ENCODE measurements at regions not wholly inside any gene's neighbourhood (a gene's known extent, or its start where the extent isn't known, plus 50 kb on each side); places are given as distances from the start of the nearest gene placed in this dataset.

DNA sequence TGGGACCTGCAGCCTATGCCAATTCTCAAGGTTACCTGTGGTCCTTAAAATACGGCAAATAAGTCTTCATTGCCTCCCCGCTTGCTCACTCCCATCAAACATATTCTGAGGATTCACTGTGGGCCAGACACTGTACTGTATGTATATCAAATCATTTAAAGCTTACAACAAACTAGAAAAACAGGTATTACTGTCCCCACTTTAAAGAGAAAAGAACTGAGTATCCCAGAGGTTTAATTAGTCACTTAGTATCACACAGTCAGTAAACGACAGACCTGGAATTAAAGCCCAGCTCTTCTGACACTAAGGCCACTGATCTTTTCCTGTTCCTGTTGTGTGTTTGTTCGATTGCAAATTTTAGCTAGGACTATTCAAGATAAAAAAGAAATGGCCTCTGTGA lies 248.2 kb downstream of the ACTL7B start:
- DNase-seq (ENCODE audit: low spot score): no peak
- TF ChIP-seq CTCF (IDR thresholded peaks at IDR 0.05; ENCODE audit: borderline replicate concordance, control extremely low read depth, extremely low read depth, insufficient read depth, missing control alignments): no peak
- in situ Hi-C loops (cut with MboI; ENCODE audit: low sequenced_read_pairs, unreplicated experiment): no loop called here

GRCh38 chr9:108606401-108606800 lies 249.4 kb downstream of the ACTL7B start:
- no peak for TF ChIP-seq CTCF (IDR thresholded peaks at IDR 0.05; ENCODE audit: borderline replicate concordance, control extremely low read depth, extremely low read depth, insufficient read depth, missing control alignments)
- DNase-seq (ENCODE audit: low spot score): no peak
- in situ Hi-C loops (cut with MboI; ENCODE audit: low sequenced_read_pairs, unreplicated experiment): no loop called here

DNA sequence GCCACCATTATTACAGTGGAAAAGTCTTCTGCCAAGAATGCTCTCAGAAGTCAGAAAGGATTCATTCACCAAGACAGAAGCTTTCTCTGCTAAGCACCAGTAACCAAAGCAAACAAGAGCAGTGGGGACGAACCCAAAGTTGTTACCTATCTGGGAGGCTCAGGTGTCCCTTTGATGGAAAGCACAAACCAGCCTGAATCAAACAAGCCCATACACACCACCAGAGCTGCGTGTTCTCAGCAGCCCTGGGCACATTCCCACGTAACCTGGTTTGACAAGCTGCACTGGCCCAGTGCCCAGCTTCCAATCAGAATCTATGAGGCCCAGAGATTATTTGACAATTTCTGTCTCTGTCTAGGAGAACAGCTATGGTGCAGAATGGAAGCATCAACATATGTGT lies 252.6 kb downstream of the ACTL7B start:
- DNase-seq (ENCODE audit: low spot score): no peak
- in situ Hi-C loops (cut with MboI; ENCODE audit: low sequenced_read_pairs, unreplicated experiment): no loop called here
- TF ChIP-seq CTCF (IDR thresholded peaks at IDR 0.05; ENCODE audit: borderline replicate concordance, control extremely low read depth, extremely low read depth, insufficient read depth, missing control alignments): no peak

DNA sequence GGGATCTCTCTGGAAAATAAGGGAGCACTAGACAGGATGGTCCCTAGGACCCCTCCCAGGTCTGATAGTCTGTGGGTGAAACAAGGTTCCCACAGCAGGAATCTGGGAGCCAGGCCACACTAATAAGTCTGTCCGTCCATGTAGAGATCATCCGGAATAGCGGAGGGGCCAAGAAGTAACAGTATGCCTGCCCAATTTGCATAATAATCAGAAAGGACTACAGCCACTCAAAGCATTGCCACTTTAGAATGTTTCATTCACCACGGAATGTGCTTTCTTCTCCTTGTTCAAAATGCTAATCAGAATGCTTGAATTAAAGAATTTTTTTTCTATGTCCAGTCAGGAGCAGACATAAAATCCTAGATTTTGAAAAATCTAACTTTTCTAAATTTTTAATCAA lies 254.9 kb downstream of the ACTL7B start:
- no peak for TF ChIP-seq CTCF (IDR thresholded peaks at IDR 0.05; ENCODE audit: borderline replicate concordance, control extremely low read depth, extremely low read depth, insufficient read depth, missing control alignments)
- no peak for DNase-seq (ENCODE audit: low spot score)
- in situ Hi-C loops (cut with MboI; ENCODE audit: low sequenced_read_pairs, unreplicated experiment): no loop called here

- DNase-seq (ENCODE audit: low spot score): no peak
- in situ Hi-C loops (cut with MboI; ENCODE audit: low sequenced_read_pairs, unreplicated experiment): no loop called here
- no peak for TF ChIP-seq CTCF (IDR thresholded peaks at IDR 0.05; ENCODE audit: borderline replicate concordance, control extremely low read depth, extremely low read depth, insufficient read depth, missing control alignments)
Observed at GRCh38 chr9:108599571-108599970, 256.2 kb downstream of the ACTL7B start.

DNA sequence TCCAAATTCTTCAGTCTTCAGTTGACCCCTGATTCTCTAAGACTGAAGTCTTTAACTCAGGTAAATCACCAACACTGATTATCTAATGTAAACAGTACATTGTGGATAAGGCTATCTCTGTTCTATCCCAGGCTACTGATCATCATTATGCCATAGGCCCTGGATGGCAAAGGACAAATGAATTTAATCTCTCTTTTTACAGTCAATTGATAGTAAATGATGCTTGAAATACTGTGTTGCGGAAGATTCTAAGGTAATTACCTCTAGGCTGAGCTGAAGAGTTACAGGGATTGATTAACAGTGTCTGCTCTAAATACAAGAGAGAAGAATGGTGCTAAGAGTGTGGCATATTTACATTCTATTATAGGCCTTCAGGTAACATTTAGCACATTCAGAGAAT lies 264.7 kb downstream of the ACTL7B start:
- DNase-seq (ENCODE audit: low spot score): no peak
- in situ Hi-C loops (cut with MboI; ENCODE audit: low sequenced_read_pairs, unreplicated experiment): no loop called here
- no peak for TF ChIP-seq CTCF (IDR thresholded peaks at IDR 0.05; ENCODE audit: borderline replicate concordance, control extremely low read depth, extremely low read depth, insufficient read depth, missing control alignments)

- no peak for DNase-seq (ENCODE audit: low spot score)
- in situ Hi-C loops (cut with MboI; ENCODE audit: low sequenced_read_pairs, unreplicated experiment): no loop called here
- TF ChIP-seq CTCF (IDR thresholded peaks at IDR 0.05; ENCODE audit: borderline replicate concordance, control extremely low read depth, extremely low read depth, insufficient read depth, missing control alignments): no peak
Observed at GRCh38 chr9:108588246-108588645, 267.5 kb downstream of the ACTL7B start.
